NCI-H2171 treated with DMSO at 0.1 percent for 48 hours (cell line): ENCODE measurements at regions not wholly inside any gene's neighbourhood (a gene's known extent, or its start where the extent isn't known, plus 50 kb on each side); places are given as distances from the start of the nearest gene placed in this dataset.
"Not testable (repeated sequence)": the region's sequence is repeated elsewhere in the genome, so short reads cannot be mapped to it uniquely, and the experiment has no call there.

ENCODE experiments used
- DNase-seq: peaks from one replicate; lab custom pipeline; 2025; lab: John Stamatoyannopoulos, UW

GRCh38 chr1:110260194-110260593, 50.1 kb downstream of the KCNC4 start:
- DNase-seq = no peak

- no peak for DNase-seq
These were observed 52.2 kb downstream of the KCNC4 start for GRCh38 chr1:110262296-110262695.

GRCh38 chr1:110262846-110263631, 52.9 kb downstream of the KCNC4 start:
- DNase-seq = peak; percentile 58

- no peak for DNase-seq
These were observed 54.3 kb downstream of the KCNC4 start for GRCh38 chr1:110264430-110264829.

- no peak for DNase-seq
These were observed 55.1 kb downstream of the KCNC4 start for GRCh38 chr1:110265186-110265585.

GRCh38 chr1:110266834-110267233, 56.7 kb downstream of the KCNC4 start:
- DNase-seq = peak; percentile 86

- DNase-seq = no peak
These were observed 57.1 kb downstream of the KCNC4 start for GRCh38 chr1:110267260-110267659.

GRCh38 chr1:110272045-110272444, 61.9 kb downstream of the KCNC4 start:
- no peak for DNase-seq

GRCh38 chr1:110273832-110274231, 63.7 kb downstream of the KCNC4 start:
- DNase-seq = not testable (repeated sequence)

- no peak for DNase-seq
These were observed 59.1 kb upstream of the RBM15 start for GRCh38 chr1:110280126-110280525.

GRCh38 chr1:110280804-110281203, 58.4 kb upstream of the RBM15 start:
- DNase-seq = no peak

- peak; percentile 95 for DNase-seq
These were observed 57.5 kb upstream of the RBM15 start for GRCh38 chr1:110281363-110282290.

- DNase-seq = no peak
These were observed 56.8 kb upstream of the RBM15 start for GRCh38 chr1:110282395-110282794.

GRCh38 chr1:110283677-110284076, 55.5 kb upstream of the RBM15 start:
- DNase-seq = no peak

- no peak for DNase-seq
These were observed 53.9 kb upstream of the RBM15 start for GRCh38 chr1:110285316-110285715.

- no peak for DNase-seq
These were observed 52.6 kb upstream of the RBM15 start for GRCh38 chr1:110286564-110286963.

- no peak for DNase-seq
These were observed 51.1 kb upstream of the RBM15 start for GRCh38 chr1:110288111-110288510.
